WI38 (cell line): ENCODE measurements at regions not wholly inside any gene's neighbourhood (a gene's known extent, or its start where the extent isn't known, plus 50 kb on each side); places are given as distances from the start of the nearest gene placed in this dataset.

Experiments
- H3K4me3 ChIP-seq: 2 replicates; pipeline ENCODE4 v1.5.1; 2011; ENCODE audit warnings: low read depth, mild to moderate bottlenecking, control low read depth, low read length
- TF ChIP-seq, protein P1 (sequence below): IDR thresholded peaks from 2 replicates; pipeline ENCODE4 v1.5.1; 2012; ENCODE audit warnings: low read depth, mild to moderate bottlenecking, control low read depth, low read length

GRCh38 chr4:125388613-125389012 lies 73.9 kb downstream of the FAT4 start:
- TF ChIP-seq, protein P1, sequence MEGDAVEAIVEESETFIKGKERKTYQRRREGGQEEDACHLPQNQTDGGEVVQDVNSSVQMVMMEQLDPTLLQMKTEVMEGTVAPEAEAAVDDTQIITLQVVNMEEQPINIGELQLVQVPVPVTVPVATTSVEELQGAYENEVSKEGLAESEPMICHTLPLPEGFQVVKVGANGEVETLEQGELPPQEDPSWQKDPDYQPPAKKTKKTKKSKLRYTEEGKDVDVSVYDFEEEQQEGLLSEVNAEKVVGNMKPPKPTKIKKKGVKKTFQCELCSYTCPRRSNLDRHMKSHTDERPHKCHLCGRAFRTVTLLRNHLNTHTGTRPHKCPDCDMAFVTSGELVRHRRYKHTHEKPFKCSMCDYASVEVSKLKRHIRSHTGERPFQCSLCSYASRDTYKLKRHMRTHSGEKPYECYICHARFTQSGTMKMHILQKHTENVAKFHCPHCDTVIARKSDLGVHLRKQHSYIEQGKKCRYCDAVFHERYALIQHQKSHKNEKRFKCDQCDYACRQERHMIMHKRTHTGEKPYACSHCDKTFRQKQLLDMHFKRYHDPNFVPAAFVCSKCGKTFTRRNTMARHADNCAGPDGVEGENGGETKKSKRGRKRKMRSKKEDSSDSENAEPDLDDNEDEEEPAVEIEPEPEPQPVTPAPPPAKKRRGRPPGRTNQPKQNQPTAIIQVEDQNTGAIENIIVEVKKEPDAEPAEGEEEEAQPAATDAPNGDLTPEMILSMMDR = no peak
- no peak overlapping the region for H3K4me3 ChIP-seq

- TF ChIP-seq, protein P1 = no peak
- H3K4me3 ChIP-seq = peak overlapping the region; percentile 35; the same call in 1 of the 2 replicates
These were observed 75.0 kb downstream of the FAT4 start for GRCh38 chr4:125389713-125390112.

- H3K4me3 ChIP-seq = peak overlapping the region; percentile 35
- TF ChIP-seq, protein P1 = no peak
These were observed 75.4 kb downstream of the FAT4 start for GRCh38 chr4:125390126-125390525.

- TF ChIP-seq, protein P1 = no peak
- peak overlapping the region; percentile 35 for H3K4me3 ChIP-seq
These were observed 76.0 kb downstream of the FAT4 start for GRCh38 chr4:125390727-125391126.

GRCh38 chr4:125392694-125393093 lies 77.9 kb downstream of the FAT4 start:
- H3K4me3 ChIP-seq = no peak overlapping the region
- TF ChIP-seq, protein P1 = no peak

- TF ChIP-seq, protein P1 = no peak
- no peak overlapping the region for H3K4me3 ChIP-seq
These were observed 79.1 kb downstream of the FAT4 start for GRCh38 chr4:125393825-125394224.

- no peak overlapping the region for H3K4me3 ChIP-seq
- TF ChIP-seq, protein P1 = no peak
These were observed 82.5 kb downstream of the FAT4 start for GRCh38 chr4:125397226-125397625.
